Posterior vena cava (tissue), 2 donors: ENCODE measurements at regions not wholly inside any gene's neighbourhood (a gene's known extent, or its start where the extent isn't known, plus 50 kb on each side); places are given as distances from the start of the nearest gene placed in this dataset.

Experiments used
- DNase-seq: peaks from one replicate; pipeline ENCODE4 v3.0.0-alpha.2; 2020; ENCODE audit warnings: low spot score
- intact Hi-C, 2 donors: fragments of 100-400 bp; cut with DNase I; formaldehyde crosslinking; loops; one replicate each; pipeline versions ENCODE4 v1.14.1 to v1.14.2; 2022 to 2023
- donor health status: DM: yes; HTN: yes; CAD: no.
- donor health status: DM: yes; HTN: yes; CAD: no.

DNA sequence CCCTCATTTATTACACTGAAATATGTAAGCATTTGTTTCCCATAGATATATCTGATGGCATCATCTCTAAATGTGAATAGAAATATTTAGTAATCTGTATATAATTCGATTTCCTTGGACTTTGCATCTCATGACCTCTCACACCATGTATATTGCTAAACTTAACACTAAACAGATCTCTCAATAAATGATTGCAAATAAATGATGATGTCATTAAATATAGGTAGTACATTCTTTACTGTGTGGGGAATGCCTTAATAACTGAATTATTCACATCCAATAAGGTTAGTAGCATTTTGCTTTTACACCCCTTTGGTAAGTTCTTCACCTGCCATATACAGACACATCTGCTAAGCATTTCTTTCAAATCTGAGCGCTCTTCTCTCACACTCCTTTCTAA lies 340.5 kb downstream of the FSCB start:
- no peak for DNase-seq
- intact Hi-C loops = no loop called here

GRCh38 chr14:44165936-44166335 lies 341.1 kb downstream of the FSCB start:
- no peak for DNase-seq
- intact Hi-C loops = no loop called here

DNA sequence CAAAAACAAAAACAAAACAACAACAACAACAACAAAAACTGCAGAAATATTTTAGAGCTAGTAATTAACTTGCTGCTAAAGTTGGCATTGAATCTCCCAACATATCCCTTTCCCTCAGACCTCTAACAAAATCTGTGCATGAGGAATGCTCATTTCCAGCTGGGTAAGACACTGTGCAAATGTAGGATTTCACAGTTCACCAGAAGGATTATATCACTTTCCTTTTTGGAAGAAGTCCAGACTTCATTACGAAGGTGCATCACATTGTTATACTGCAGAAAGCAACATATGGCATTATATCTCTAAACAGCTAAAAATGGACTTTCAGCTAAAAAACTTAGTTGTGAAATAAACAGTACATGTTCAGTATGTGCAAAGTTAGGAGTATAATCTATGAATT lies 341.8 kb downstream of the FSCB start:
- intact Hi-C loops = no loop called here
- no peak for DNase-seq

- intact Hi-C loops = no loop called here
- no peak for DNase-seq
Observed at GRCh38 chr14:44163946-44164345, 343.1 kb downstream of the FSCB start.

- no peak for DNase-seq
- intact Hi-C loops = no loop called here
Observed at GRCh38 chr14:44162197-44162596, 344.9 kb downstream of the FSCB start.

DNA sequence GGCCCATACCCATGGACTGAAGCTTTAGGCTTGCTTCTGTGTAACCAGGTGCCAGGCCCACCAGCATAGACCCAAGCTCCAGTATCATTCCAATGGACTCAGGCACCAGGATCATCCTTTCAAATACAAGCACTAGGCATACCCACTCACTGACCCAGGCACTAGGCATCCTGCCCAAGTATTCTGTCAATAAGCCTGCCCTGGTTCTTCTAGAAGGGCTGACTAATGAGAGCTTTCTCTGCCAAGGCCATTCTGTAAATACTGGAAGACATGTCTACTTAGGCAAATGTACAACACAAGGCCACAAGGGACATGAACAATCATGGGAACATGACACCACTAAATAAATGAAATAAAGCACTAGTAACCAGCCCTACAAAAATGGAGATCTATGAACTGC lies 352.2 kb downstream of the FSCB start:
- intact Hi-C loops = no loop called here
- no peak for DNase-seq

- no peak for DNase-seq
- intact Hi-C loops = no loop called here
Observed at GRCh38 chr14:44154446-44154845, 352.6 kb downstream of the FSCB start.

DNA sequence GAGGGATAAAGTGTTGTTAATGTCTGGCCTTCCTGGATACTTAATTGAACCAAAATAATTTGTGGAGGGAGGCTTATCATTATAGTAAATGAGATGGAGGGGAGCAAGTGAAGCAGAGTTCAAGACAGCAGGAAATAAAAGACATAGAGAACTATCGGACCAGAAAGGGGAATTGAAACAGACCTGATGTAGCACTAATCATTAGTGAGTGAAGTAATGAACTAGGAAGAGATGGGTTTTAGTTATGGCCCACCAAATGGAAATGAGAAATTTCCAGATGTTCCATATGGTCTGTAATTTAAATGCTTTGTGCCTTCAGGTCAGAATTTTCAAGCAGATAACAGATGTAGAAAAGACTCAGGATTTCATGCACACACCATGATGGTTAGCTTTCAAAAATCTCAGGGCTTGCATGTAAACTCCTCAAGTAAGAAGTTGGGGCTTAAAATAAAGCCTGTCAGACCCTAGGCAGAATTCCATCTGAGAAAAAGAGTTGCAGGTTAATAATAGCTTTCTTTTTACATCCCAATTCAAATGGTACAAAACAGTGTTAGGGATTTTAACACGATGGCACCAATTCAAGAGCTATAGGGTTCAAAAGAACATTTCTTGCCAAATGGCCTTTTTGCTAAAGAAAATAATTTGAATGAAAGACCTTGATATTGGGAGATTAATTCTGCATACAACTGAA lies 355.8 kb downstream of the FSCB start:
- DNase-seq = no peak
- intact Hi-C loops = no loop called here

DNA sequence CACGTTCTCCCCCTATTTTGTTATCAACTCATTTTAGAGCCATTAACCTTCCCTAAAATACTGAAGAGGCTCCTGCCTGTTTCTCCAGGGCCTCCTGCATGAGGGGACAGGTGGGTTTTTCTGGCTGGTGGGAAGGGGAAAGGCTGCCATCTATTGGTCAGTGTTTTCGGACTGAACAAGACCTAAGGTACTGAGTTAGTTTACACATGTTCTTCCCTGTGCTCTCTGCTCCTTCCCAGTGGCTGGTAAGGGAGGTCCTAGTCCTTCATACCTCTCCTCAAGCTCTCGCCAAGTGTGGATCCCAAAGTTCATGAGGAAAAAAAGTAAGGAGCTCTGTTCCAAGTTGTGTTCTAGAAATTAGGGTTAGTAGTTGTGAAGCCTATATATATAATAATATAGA lies 357.5 kb downstream of the FSCB start:
- intact Hi-C loops = no loop called here
- no peak for DNase-seq

DNA sequence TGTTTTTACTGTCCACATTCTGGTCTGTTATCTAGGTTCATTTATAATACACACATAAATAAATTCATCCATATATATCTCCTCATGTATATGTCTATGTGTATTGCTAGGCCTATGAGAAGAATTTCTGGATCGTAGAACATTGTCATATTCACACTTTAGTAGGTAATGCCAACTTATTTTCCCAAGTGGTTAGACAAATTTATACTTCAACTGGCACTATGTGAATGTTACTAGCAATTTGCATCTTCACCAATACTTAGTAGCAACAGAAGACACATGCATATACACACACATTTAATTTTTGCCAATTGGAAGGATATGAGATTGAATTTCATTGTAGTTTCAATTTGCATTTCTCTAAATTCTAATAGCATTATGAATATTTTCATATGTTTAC lies 365.1 kb downstream of the FSCB start:
- intact Hi-C loops = no loop called here
- DNase-seq = no peak

- intact Hi-C loops = no loop called here
- no peak for DNase-seq
Observed at GRCh38 chr14:44135972-44136371, 371.1 kb downstream of the FSCB start.

DNA sequence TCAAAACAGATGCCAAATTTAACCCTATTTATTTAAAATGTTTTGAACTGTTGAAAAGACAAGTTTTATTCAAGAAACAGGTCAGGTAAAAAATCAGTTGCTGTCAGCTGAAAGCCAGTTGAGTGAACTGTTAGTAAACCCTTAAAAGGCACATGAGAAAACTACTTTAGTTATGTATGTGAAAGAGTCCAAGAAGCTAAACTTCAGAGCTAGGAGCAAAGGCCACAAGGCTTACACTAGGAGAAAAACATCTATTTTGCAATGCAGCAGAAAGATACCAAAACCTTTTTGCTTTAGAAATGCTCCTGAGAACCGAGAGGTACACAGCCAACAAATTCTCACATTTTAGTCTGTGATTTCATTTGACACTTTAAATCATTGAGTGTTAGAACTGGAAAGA lies 375.2 kb downstream of the FSCB start:
- intact Hi-C loops = no loop called here

GRCh38 chr14:44113769-44114730 lies 393.0 kb downstream of the FSCB start:
- DNase-seq = no peak
- intact Hi-C loops = loop anchor here in 1 of 2 donors (2.0 kb wide), 1 partner anchor 69 kb away; no protein-coding TSS in a partner anchor

More for the DNA sequence above, 375.2 kb downstream of the FSCB start:
- DNase-seq = no peak

DNA sequence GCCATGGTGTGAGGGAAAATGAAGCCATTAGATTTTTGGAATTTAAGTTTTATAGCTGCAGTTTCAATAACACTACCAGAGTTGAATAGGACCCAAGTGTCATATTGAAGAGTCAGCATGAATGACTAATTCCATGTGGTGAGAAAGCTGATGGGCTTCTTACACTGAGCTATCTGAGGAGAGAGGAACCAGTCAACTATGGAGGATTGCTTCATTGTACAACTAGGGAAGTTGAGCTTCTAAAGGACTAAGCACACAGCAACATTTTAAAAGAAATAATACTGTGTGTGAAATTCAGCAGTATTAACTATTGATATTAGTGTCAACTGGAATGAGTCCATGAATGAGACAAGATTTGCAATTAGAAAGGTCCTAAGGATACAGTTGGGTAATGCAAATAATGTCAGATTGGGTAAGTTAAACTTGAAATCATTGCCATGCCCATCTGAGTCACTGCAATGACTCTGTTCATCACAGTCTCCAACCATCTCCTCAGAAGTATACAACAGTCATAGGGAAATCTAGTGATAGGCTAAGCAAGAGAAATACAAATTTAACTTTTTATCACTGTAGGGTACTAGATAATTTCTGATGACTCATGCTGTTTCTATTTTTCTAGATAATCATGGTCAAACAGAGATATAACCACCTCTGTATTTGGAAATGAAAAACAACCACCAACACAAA lies 394.2 kb downstream of the FSCB start:
- no peak for DNase-seq
- intact Hi-C loops = no loop called here

DNA sequence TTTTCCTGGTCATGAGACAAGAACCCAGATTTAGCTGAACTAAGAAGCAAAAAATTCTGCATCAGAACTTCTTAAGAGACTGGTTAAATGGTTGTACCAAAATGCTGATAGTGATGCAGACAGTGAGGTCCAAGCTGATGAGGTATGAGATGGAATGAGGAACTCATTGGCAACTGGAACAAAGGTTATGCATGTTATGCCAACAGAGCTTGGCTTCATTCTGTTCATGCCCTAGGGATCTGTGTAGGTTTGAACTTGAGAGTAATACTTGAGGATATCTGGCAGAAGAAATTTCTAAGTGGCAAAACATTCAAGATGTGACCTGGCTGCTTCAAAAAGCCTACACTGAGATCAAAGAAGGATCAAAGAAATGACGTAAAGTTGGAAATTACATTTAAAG lies 398.0 kb downstream of the FSCB start:
- DNase-seq = no peak
- intact Hi-C loops = loop anchor here in 1 of 2 donors (5.0 kb wide), 1 partner anchor 1153 kb away; no protein-coding TSS in a partner anchor

- no peak for DNase-seq
- intact Hi-C loops = loop anchor here in 1 of 2 donors (5.0 kb wide), 1 partner anchor 1154 kb away; no protein-coding TSS in a partner anchor
Observed at GRCh38 chr14:44108601-44109000, 398.5 kb downstream of the FSCB start.

DNA sequence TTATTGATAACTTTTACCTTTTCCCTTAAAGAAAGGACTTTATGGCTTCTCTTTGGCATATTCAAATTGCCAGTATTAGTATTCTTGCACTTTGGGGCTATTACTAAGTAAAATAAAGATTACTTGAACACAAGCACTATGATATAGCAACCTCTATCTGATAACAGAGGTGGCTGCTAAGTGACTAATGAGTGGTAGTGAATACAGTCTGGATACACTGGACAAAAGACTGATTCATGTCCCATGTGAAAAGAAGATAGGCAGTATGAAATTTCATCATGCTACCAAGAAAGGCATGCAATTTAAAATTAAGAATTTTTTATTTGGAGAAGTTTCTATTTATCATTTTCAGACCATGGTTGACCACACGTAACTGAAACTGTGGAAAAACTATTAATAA lies 399.9 kb downstream of the FSCB start:
- no peak for DNase-seq

DNA sequence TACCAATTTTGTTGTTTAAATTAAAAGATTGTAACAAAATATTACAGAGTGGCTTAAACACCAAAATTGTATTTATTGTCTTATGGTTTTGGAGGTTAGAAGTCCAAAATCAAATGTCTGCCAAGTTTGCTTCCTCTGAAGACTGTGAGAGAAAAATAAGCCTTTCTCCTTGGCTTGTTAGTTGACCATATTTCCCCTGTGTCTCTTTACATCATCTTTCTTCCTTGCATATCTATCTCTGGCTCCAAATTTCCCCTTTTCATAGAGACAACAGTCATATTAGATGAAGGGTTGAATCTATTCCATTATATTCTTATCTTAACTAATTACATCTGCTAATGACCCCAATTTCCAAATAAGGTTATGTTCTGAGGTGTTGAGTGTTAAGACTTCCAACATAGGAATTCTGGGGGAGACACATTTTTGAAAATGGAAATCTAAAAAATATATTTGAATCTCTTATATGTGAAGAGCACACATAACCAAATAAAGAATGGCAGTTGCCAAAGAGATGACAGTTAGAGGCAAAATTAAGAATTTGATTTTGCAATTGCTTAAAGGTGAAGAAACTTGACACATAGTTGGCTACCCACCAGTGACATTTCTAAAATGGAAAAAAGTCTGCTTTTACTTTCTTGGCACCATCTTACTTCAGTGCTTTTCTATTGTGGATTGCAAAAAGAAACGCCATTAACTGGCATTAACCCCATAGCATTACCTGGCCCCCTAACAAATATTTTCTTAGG lies 407.2 kb downstream of the FSCB start:
- intact Hi-C loops = no loop called here
- DNase-seq = no peak

More for the DNA sequence above, 399.9 kb downstream of the FSCB start:
- intact Hi-C loops = loop anchor here in 1 of 2 donors (5.0 kb wide), 1 partner anchor 1155 kb away; no protein-coding TSS in a partner anchor

- intact Hi-C loops = no loop called here
- no peak for DNase-seq
Observed at GRCh38 chr14:44081146-44081545, 425.9 kb downstream of the FSCB start.
